ENCODE measurements at regions not wholly inside any gene's neighbourhood (a gene's known extent, or its start where the extent isn't known, plus 50 kb on each side); places are given as distances from the start of the nearest gene placed in this dataset.

- no peak for TF ChIP-seq CTCF (IDR thresholded peaks at IDR 0.05)
- no peak for TF ChIP-seq POLR2A (IDR thresholded peaks at IDR 0.05)
Observed at GRCh38 chr10:5582736-5583135, 58.0 kb downstream of the CALML3 start.
